GM12878 (cell line): ENCODE measurements at regions not wholly inside any gene's neighbourhood (a gene's known extent, or its start where the extent isn't known, plus 50 kb on each side); places are given as distances from the start of the nearest gene placed in this dataset.

Experiments used
- ATAC-seq: fragments of 200-7000 bp; cut with Tn5 transposase; 3 replicates; pipeline ENCODE4 v1.9.1; 2020; ENCODE audit warnings: mild to moderate bottlenecking, moderate library complexity
- BruUV-seq: library from RNA; stranded (reverse); fragments of 400-500 nt; replicated peaks from 2 replicates; lab custom pipeline; 2021; lab: Mats Ljungman, UMichigan
- CTCF ChIA-PET: fragments of 300-600 bp; sonication (Branson Sonifier 250); formaldehyde crosslinking; extraction: SDS; loops from one replicate; lab custom pipeline; 2021; ENCODE audit warnings: inconsistent platforms; lab: Yijun Ruan, JAX
- POLR2A ChIA-PET: fragments of 350-600 bp; formaldehyde crosslinking; extraction: SDS; loops from one replicate; lab custom pipeline; 2021; ENCODE audit warnings: inconsistent platforms; lab: Charles Lee
- RAD21 ChIA-PET: fragments of 300-600 bp; sonication (Branson Sonifier 250); formaldehyde crosslinking; loops from one replicate; lab custom pipeline; 2023; ENCODE audit warnings: antibody characterized with exemption; ENCODE audit not compliant: unreplicated experiment; lab: Charles Lee
- SMC1A ChIA-PET: fragments of 300-600 bp; sonication (Branson Sonifier 250); formaldehyde crosslinking; loops from one replicate; lab custom pipeline; 2023; ENCODE audit not compliant: unreplicated experiment, uncharacterized antibody; lab: Charles Lee
- DNase-seq: peaks from one replicate; pipeline ENCODE4 v3.0.0-alpha.2; 2011; ENCODE audit warnings: low read depth, low spot score
- FAIRE-seq: peaks from 3 replicates; lab custom pipeline; 2011; peaks lifted over from hg19 to GRCh38; lab: Jason Lieb, UNC
- H2AFZ ChIP-seq: 2 replicates; pipeline ENCODE4 v1.6.0; 2011; ENCODE audit warnings: low read depth, low read length, control low read depth; ENCODE audit not compliant: control insufficient read depth
- H3K27ac ChIP-seq: 2 replicates; pipeline ENCODE4 v1.5.1; 2011; ENCODE audit warnings: control low read depth; ENCODE audit not compliant: control insufficient read depth, insufficient read depth
- H3K27me3 ChIP-seq, 2 experiments: replicated peaks in 1 of 2; 2 replicates each; pipeline versions ENCODE4 v1.6.0 to v1.6.1; 2011; ENCODE audit warnings: low read length in 1 of 2; ENCODE audit not compliant: control insufficient read depth in 2 of 2, insufficient read depth in 2 of 2
- H3K36me3 ChIP-seq, 2 experiments: 2 replicates each; pipeline ENCODE4 v1.5.1; 2011; ENCODE audit warnings: low read length in 1 of 2; ENCODE audit not compliant: control insufficient read depth in 2 of 2, insufficient read depth in 2 of 2
- H3K4me1 ChIP-seq: 2 replicates; pipeline ENCODE4 v1.6.1; 2011; ENCODE audit warnings: mild to moderate bottlenecking, low read length, moderate library complexity, mixed read lengths; ENCODE audit not compliant: control insufficient read depth, insufficient read depth
- H3K4me2 ChIP-seq: 2 replicates; pipeline ENCODE4 v1.6.0; 2011; ENCODE audit warnings: control low read depth; ENCODE audit not compliant: control insufficient read depth, insufficient read depth
- H3K4me3 ChIP-seq: fragments of 200-600 bp; sonication (generic); 2 replicates; pipeline ENCODE4 v1.5.1; 2016
- H3K79me2 ChIP-seq: 2 replicates; pipeline ENCODE4 v1.6.0; 2011; ENCODE audit warnings: low read length; ENCODE audit not compliant: control insufficient read depth, insufficient read depth
- H3K9ac ChIP-seq: 2 replicates; pipeline ENCODE4 v1.8.0; 2011; ENCODE audit warnings: low read length, control low read depth, mixed read lengths; ENCODE audit not compliant: control insufficient read depth, insufficient read depth
- H3K9me3 ChIP-seq: replicated peaks from 3 replicates; pipeline ENCODE4 v1.5.1; 2011; ENCODE audit warnings: mild to moderate bottlenecking, low read length; ENCODE audit not compliant: control insufficient read depth, insufficient read depth
- H4K20me1 ChIP-seq: 2 replicates; pipeline ENCODE4 v1.6.0; 2011; ENCODE audit not compliant: control insufficient read depth, insufficient read depth
- ATF2 ChIP-seq: IDR thresholded peaks from 2 replicates; pipeline ENCODE4 v1.6.1; 2012; ENCODE audit warnings: low read length, inconsistent platforms
- ATF7 ChIP-seq: fragments of 450-650 bp; IDR thresholded peaks from 2 replicates; pipeline ENCODE4 v1.6.1; 2016; ENCODE audit warnings: low read depth, mild to moderate bottlenecking
- E2F4 ChIP-seq: IDR thresholded peaks from 2 replicates; pipeline ENCODE4 v1.6.1; 2012; ENCODE audit warnings: low read depth, low read length, improper control_type of control experiment
- EZH2 ChIP-seq: IDR thresholded peaks from 2 replicates; pipeline ENCODE4 v1.6.1; 2012; ENCODE audit warnings: low read depth, mild to moderate bottlenecking, control low read depth, inconsistent platforms, low read length, borderline replicate concordance; ENCODE audit not compliant: control insufficient read depth
- HCFC1 ChIP-seq: fragments of 150-350 bp; IDR thresholded peaks from 2 replicates; pipeline ENCODE4 v1.6.1; 2014; ENCODE audit warnings: low read length
- HSF1 ChIP-seq: fragments of 150-350 bp; IDR thresholded peaks from 2 replicates; pipeline ENCODE4 v1.6.1; 2014; ENCODE audit warnings: mild to moderate bottlenecking, low read depth, low read length
- IRF3 ChIP-seq: fragments of 450-650 bp; IDR thresholded peaks from 2 replicates; pipeline ENCODE4 v1.6.1; 2014; ENCODE audit warnings: mild to moderate bottlenecking
- IRF5 ChIP-seq: fragments of 450-650 bp; IDR thresholded peaks from 2 replicates; pipeline ENCODE4 v1.6.1; 2017; ENCODE audit warnings: borderline replicate concordance
- LARP7 ChIP-seq: fragments of 450-650 bp; IDR thresholded peaks from 2 replicates; pipeline ENCODE4 v1.6.1; 2017; ENCODE audit warnings: mild to moderate bottlenecking
- MTA2 ChIP-seq: fragments of 450-650 bp; IDR thresholded peaks from 2 replicates; pipeline ENCODE4 v1.6.1; 2016; ENCODE audit warnings: low read depth, mild to moderate bottlenecking, moderate library complexity
- NBN ChIP-seq: fragments of 450-650 bp; IDR thresholded peaks from 2 replicates; pipeline ENCODE4 v1.6.1; 2016
- PAX8 ChIP-seq: fragments of 450-650 bp; IDR thresholded peaks from 2 replicates; pipeline ENCODE4 v1.6.1; 2017; ENCODE audit warnings: mild to moderate bottlenecking, moderate library complexity
- RELA ChIP-seq: fragments of 450-650 bp; IDR thresholded peaks from 2 replicates; pipeline ENCODE4 v1.8.0; 2014; ENCODE audit warnings: borderline replicate concordance; ENCODE audit not compliant: partially characterized antibody
- SIX5 ChIP-seq: IDR thresholded peaks from 2 replicates; pipeline ENCODE4 v1.6.1; 2011; ENCODE audit warnings: mild to moderate bottlenecking, low read depth, low read length, moderate library complexity; ENCODE audit not compliant: severe bottlenecking
- SP1 ChIP-seq: IDR thresholded peaks from one replicate; pipeline ENCODE4 v1.6.1; 2011; ENCODE audit warnings: low read depth, low read length
- TCF7 ChIP-seq: IDR thresholded peaks from 2 replicates; pipeline ENCODE4 v1.6.1; 2014; ENCODE audit warnings: antibody characterized with exemption, borderline replicate concordance
- WRNIP1 ChIP-seq: IDR thresholded peaks from 2 replicates; pipeline ENCODE4 v1.6.1; 2011; ENCODE audit warnings: low read depth, low read length, improper control_type of control experiment, borderline replicate concordance
- ZBED1 ChIP-seq: IDR thresholded peaks from 2 replicates; pipeline ENCODE4 v1.6.1; 2016; ENCODE audit warnings: borderline replicate concordance
- WGBS: methylation state at CpG from one replicate; pipeline ENCODE4 v1.1.6; 2016; ENCODE audit warnings: low lambda C conversion rate; ENCODE audit not compliant: insufficient replicate concordance, insufficient coverage; ENCODE audit errors: missing lambda C conversion rate; 5-methylcytosine and 5-hydroxymethylcytosine counted together
- in situ Hi-C: fragments of 300-500 bp; cut with MboI; formaldehyde crosslinking; loops from 9 replicates; pipeline ENCODE4 v1.14.3; 2018; ENCODE audit warnings: mixed read lengths
- intact Hi-C: fragments of 100-400 bp; cut with micrococcal nuclease; formaldehyde crosslinking; loops from one replicate; pipeline ENCODE4 v1.14.2; 2022; ENCODE audit not compliant: unreplicated experiment

DNA sequence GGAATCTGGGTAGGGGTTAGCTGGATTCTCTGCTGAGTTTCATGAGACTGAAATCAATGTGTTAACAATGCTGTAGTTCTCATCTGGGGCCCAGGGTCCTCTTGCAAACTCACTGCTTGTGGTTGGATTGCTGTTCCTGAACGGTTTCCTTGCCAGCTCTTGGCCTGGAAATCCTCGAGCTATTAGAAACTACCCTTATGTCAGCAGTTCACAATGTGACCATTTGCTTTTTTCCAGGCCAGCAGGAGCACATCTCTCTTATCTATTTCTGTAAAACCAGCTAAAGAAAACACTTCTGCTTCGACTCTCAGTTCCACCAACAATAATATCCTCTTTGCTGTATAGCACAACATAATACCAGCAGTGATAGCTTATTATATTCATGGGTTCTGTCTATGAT is 140.1 kb upstream of the TRAM1L1 start:
- intact Hi-C loops = no loop called here
- Histone ChIP-seq H3K27ac (no peak overlapping the region), H3K9ac (no peak overlapping the region), H3K27me3 (no peaks in the 10 kb centered on the region), H2AFZ (no peak overlapping the region), H3K4me2 (no peak overlapping the region), H3K79me2 (no peaks in the 10 kb centered on the region), H3K36me3 (no peaks in the 10 kb centered on the region)
- SMC1A ChIA-PET = no interaction called here
- POLR2A ChIA-PET = no interaction called here
- no TSS peak for BruUV-seq
- DNase-seq = no peak
- CTCF ChIA-PET = no interaction called here
- WGBS = 0% methylated on average over 3 of the region's 3 CpGs
- in situ Hi-C loops = no loop called here
- TF ChIP-seq IRF3 = no peak
- no peak for TF ChIP-seq HCFC1
- TF ChIP-seq ATF2 = no peak
- no peak for TF ChIP-seq IRF5
- TF ChIP-seq SP1 = no peak
- no peak for TF ChIP-seq ATF7
- TF ChIP-seq WRNIP1 = no peak
- TF ChIP-seq HSF1 = no peak
- no peak for TF ChIP-seq E2F4
- TF ChIP-seq SIX5 = no peak
- no peak for TF ChIP-seq ZBED1
- TF ChIP-seq NBN = no peak
- no peak for TF ChIP-seq PAX8
- TF ChIP-seq LARP7 = no peak
- TF ChIP-seq RELA = no peak
- no peak for TF ChIP-seq EZH2
- no peak for TF ChIP-seq TCF7
- TF ChIP-seq MTA2 = no peak
- TF ChIP-seq, all 136 proteins: peak for 0
- Histone ChIP-seq H3K4me1 (no peaks in the 10 kb centered on the region), H3K4me3 (no peak overlapping the region), H4K20me1 (no peaks in the 10 kb centered on the region), H3K9me3 (no peaks in the 10 kb centered on the region; the same call in 2 of the 3 replicates)
- RAD21 ChIA-PET = no interaction called here
- ATAC-seq (no peak), FAIRE-seq (no peak)
